ENCODE measurements at regions not wholly inside any gene's neighbourhood (a gene's known extent, or its start where the extent isn't known, plus 50 kb on each side); places are given as distances from the start of the nearest gene placed in this dataset.

DNA sequence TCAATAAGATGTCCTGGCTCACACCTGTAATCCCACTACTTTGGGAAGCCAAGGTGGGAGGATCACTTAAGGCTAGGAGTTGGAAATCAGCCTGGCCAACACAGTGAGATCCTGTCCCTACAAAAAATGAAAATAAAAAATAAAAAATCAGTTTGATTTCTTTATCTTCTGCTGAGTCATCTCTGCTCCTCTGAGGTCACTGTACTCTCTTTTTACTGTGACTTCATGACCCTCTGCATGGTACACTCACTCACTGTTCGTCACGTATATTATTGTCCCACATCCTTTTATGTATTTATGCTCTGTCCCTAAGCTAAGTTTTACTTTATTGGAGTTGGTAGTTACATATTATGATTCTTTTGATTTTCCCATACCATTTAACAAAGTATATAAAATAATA is 333.3 kb downstream of the PCDH7 start:
- no peak for DNase-seq (ENCODE audit: low read depth)
- H3K4me3 ChIP-seq (ENCODE audit: low read depth, low read length), result no peak overlapping the region
- TF ChIP-seq, protein P1, sequence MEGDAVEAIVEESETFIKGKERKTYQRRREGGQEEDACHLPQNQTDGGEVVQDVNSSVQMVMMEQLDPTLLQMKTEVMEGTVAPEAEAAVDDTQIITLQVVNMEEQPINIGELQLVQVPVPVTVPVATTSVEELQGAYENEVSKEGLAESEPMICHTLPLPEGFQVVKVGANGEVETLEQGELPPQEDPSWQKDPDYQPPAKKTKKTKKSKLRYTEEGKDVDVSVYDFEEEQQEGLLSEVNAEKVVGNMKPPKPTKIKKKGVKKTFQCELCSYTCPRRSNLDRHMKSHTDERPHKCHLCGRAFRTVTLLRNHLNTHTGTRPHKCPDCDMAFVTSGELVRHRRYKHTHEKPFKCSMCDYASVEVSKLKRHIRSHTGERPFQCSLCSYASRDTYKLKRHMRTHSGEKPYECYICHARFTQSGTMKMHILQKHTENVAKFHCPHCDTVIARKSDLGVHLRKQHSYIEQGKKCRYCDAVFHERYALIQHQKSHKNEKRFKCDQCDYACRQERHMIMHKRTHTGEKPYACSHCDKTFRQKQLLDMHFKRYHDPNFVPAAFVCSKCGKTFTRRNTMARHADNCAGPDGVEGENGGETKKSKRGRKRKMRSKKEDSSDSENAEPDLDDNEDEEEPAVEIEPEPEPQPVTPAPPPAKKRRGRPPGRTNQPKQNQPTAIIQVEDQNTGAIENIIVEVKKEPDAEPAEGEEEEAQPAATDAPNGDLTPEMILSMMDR (conservative IDR thresholded peaks at IDR 0.05; ENCODE audit: low read depth, low read length), result no peak

DNA sequence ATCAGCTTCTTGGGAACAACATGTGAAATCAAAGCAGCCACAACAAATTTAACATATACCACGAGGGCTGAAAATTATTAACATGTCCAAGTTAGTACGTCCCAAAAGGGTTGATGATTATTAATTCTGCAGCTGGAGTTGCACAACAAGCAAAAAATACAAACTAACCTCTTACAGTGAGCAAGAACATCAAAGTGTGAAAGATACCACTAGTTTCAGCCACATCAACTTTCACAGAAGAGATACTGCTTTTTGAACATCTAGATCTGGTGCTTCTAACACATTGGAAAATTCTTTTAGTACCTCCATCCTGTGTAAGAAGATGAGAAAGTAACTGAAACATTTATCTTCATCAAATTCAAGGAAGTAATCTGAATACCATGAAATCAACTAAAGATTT is 334.1 kb downstream of the PCDH7 start:
- no peak for DNase-seq (ENCODE audit: low read depth)
- H3K4me3 ChIP-seq (ENCODE audit: low read depth, low read length), result no peak overlapping the region
- TF ChIP-seq, protein P1 (conservative IDR thresholded peaks at IDR 0.05; ENCODE audit: low read depth, low read length), result no peak

DNA sequence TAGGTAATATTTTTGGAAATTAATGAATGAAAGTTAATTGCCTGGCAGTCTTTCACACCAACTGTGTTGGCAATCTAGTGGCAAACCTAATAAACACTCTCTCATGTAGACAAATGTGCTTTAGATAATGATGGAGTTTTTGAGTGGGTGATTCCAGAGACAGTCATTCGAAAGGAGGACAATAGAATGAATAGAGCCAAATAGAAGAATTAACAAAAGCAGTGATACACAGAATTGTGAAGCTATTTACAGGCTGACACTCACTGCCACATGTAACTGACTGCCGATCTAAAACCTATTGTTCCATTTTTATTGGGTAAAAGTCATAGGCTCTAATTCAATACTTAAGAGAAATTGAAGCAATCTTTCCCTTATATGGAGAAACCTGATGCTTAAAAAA is 338.5 kb downstream of the PCDH7 start:
- DNase-seq (ENCODE audit: low read depth), result no peak
- TF ChIP-seq, protein P1 (conservative IDR thresholded peaks at IDR 0.05; ENCODE audit: low read depth, low read length), result no peak
- no peak overlapping the region for H3K4me3 ChIP-seq (ENCODE audit: low read depth, low read length)

DNA sequence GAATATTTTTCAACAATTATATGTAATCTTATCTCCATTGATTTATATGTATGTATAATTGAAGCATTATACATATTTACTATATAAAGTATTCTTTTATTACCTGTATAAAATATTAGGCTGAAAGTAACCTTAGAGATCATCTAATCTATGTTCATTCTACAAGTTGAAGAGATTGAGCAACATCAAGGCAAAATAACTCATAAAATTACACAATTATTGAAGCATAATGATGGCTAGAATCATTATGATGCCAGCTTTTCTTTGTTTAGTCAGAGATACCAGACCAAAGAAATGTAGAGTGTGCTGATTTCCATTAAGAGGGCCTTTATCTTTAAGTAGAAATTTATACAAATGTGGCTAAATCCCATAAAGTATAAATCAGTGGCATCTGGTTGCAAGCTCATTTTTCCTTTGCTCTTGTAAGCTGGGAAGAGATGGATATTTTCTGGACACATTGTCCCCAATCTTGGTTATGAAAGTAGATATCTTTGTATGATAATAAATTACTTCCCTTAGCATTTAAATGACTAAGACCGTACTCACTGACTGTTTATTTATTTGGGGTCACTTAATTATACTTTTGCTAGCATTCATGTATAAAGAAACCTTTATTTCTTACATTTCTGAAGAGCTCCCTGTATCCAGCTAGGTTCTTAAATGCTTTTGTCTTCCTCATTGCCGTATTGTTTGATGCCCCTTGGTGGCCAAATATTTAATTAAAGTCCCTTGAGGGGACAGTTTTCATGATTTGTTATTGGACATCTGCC is 339.8 kb downstream of the PCDH7 start:
- TF ChIP-seq, protein P1 (conservative IDR thresholded peaks at IDR 0.05; ENCODE audit: low read depth, low read length), result no peak
- no peak for DNase-seq (ENCODE audit: low read depth)
- H3K4me3 ChIP-seq (ENCODE audit: low read depth, low read length), result no peak overlapping the region

- TF ChIP-seq, protein P1 (conservative IDR thresholded peaks at IDR 0.05; ENCODE audit: low read depth, low read length), result no peak
- no peak for DNase-seq (ENCODE audit: low read depth)
- H3K4me3 ChIP-seq (ENCODE audit: low read depth, low read length), result no peak overlapping the region
Measured at GRCh38 chr4:31065086-31065485, 344.9 kb downstream of the PCDH7 start.

DNA sequence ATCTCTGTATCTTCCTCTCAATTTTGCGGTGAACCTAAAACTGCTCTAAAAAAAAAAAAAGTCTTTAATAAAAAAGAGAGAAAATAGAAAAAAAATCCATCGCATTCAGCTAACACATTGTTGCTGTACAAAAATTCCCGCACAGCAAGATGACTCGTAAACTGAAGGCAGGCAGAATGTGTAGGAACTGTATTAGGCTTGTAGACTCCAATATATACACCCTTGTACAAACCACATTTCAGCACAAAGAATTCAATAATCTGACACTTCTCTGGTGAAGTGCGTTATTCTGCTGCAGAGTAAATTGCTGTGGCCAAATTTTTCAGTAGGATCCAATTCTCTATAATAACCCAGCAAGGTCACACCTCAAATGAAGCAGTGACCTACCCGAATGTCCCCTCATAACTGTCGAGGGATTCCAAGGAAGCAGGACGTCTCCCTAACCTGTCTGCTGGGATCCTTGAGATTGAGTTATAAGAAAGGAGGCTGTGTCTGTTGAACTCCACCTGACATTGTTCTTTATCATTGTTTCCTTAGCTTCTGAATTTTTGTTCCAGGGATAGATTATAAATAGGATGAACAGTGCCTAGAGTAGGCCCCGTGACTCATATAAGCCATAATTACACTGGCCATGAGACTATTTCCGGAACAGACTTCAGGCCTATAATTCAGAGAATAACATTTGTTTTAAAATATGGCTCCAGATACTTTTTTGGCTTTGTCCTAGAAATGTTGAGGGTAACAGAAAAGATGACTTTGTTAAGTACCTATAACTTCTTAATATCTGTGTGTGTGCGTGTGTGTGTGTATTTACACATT is 348.3 kb downstream of the PCDH7 start:
- no peak overlapping the region for H3K4me3 ChIP-seq (ENCODE audit: low read depth, low read length)
- DNase-seq (ENCODE audit: low read depth), result no peak
- TF ChIP-seq, protein P1 (conservative IDR thresholded peaks at IDR 0.05; ENCODE audit: low read depth, low read length), result no peak
